WTC11 (cell line): ENCODE measurements at regions not wholly inside any gene's neighbourhood (a gene's known extent, or its start where the extent isn't known, plus 50 kb on each side); places are given as distances from the start of the nearest gene placed in this dataset.
"Not testable (repeated sequence)": the region's sequence is repeated elsewhere in the genome, so short reads cannot be mapped to it uniquely, and the experiment has no call there.

Experiments
- ATAC-seq: fragments of 200-7000 bp; cut with Tn5 transposase; 2 replicates; pipeline ENCODE4 v1.10.0; 2021; ENCODE audit warnings: mild to moderate bottlenecking, moderate library complexity
- CTCF ChIA-PET: fragments of 300-600 bp; sonication (Branson Sonifier 250); formaldehyde crosslinking; loops from one replicate; lab custom pipeline; 2021; ENCODE audit warnings: antibody characterized with exemption; lab: Charles Lee
- POLR2A ChIA-PET: fragments of 350-600 bp; sonication (Branson Sonifier 250); formaldehyde crosslinking; loops from one replicate; lab custom pipeline; 2021; ENCODE audit warnings: antibody characterized with exemption; lab: Charles Lee
- DNase-seq: peaks from one replicate; pipeline ENCODE4 v3.0.0; 2021; ENCODE audit warnings: low spot score
- H3K27ac Mint-ChIP-seq: 2 replicates; pipeline ENCODE4 v1.8.0; 2021; ENCODE audit warnings: mixed read lengths
- H3K27me3 Mint-ChIP-seq: 2 replicates; pipeline ENCODE4 v1.8.0; 2021; ENCODE audit warnings: low read depth, mild to moderate bottlenecking, moderate library complexity, mixed read lengths
- H3K36me3 Mint-ChIP-seq: 2 replicates; pipeline ENCODE4 v1.8.0; 2021; ENCODE audit warnings: mixed read lengths
- H3K4me1 Mint-ChIP-seq: 2 replicates; pipeline ENCODE4 v1.8.0; 2022; ENCODE audit warnings: mixed read lengths
- H3K4me3 Mint-ChIP-seq: 2 replicates; pipeline ENCODE4 v1.8.0; 2021; ENCODE audit warnings: mild to moderate bottlenecking, moderate library complexity, mixed read lengths
- H3K9me3 Mint-ChIP-seq: 2 replicates; pipeline ENCODE4 v1.8.0; 2021; ENCODE audit warnings: mixed read lengths
- CBFB ChIP-seq: sonication (generic); formaldehyde crosslinking; IDR thresholded peaks from 2 replicates; pipeline ENCODE4 v1.8.1; 2022; ENCODE audit warnings: mild to moderate bottlenecking, low read depth, missing genetic modification reagents
- CREB1 ChIP-seq: sonication (generic); formaldehyde crosslinking; IDR thresholded peaks from 2 replicates; pipeline ENCODE4 v1.8.0; 2023; ENCODE audit warnings: mild to moderate bottlenecking, missing genetic modification reagents
- ERG ChIP-seq: fragments of 250-450 bp; sonication (Bioruptor Pico); IDR thresholded peaks from 2 replicates; pipeline ENCODE4 v1.8.0; 2021; ENCODE audit warnings: mild to moderate bottlenecking
- IRF2 ChIP-seq: sonication (generic); formaldehyde crosslinking; IDR thresholded peaks from 2 replicates; pipeline ENCODE4 v1.8.0; 2022; ENCODE audit warnings: low read depth, missing genetic modification reagents, borderline replicate concordance
- JUN ChIP-seq: sonication (generic); formaldehyde crosslinking; IDR thresholded peaks from 2 replicates; pipeline ENCODE4 v1.8.0; 2023; ENCODE audit warnings: mild to moderate bottlenecking, missing genetic modification reagents
- NR2C2 ChIP-seq: sonication (generic); formaldehyde crosslinking; IDR thresholded peaks from 2 replicates; pipeline ENCODE4 v1.8.0; 2022; ENCODE audit warnings: mild to moderate bottlenecking, missing genetic modification reagents
- TCF7 ChIP-seq: sonication (generic); formaldehyde crosslinking; IDR thresholded peaks from 2 replicates; pipeline ENCODE4 v1.8.0; 2022; ENCODE audit warnings: mild to moderate bottlenecking, low read depth, missing genetic modification reagents, moderate library complexity
- TP53 ChIP-seq: sonication (generic); formaldehyde crosslinking; IDR thresholded peaks from 2 replicates; pipeline ENCODE4 v1.8.1; 2023; ENCODE audit warnings: mild to moderate bottlenecking, missing genetic modification reagents
- USF1 ChIP-seq: sonication (generic); formaldehyde crosslinking; IDR thresholded peaks from 2 replicates; pipeline ENCODE4 v1.8.0; 2022; ENCODE audit warnings: mild to moderate bottlenecking, missing genetic modification reagents
- USF2 ChIP-seq: sonication (generic); formaldehyde crosslinking; IDR thresholded peaks from 2 replicates; pipeline ENCODE4 v1.8.1; 2023; ENCODE audit warnings: mild to moderate bottlenecking, missing genetic modification reagents, moderate library complexity
- ZNF121 ChIP-seq: sonication (generic); formaldehyde crosslinking; IDR thresholded peaks from 2 replicates; pipeline ENCODE4 v1.8.0; 2023; ENCODE audit warnings: missing genetic modification reagents
- ZNF423 ChIP-seq: fragments of 250-450 bp; sonication (Bioruptor Pico); IDR thresholded peaks from 2 replicates; pipeline ENCODE4 v2.1.2; 2022; ENCODE audit warnings: mild to moderate bottlenecking, moderate library complexity
- TF ChIP-seq, protein P1 (sequence below): sonication (generic); formaldehyde crosslinking; IDR thresholded peaks from 2 replicates; pipeline ENCODE4 v1.8.1; 2022; ENCODE audit warnings: mild to moderate bottlenecking, moderate library complexity, missing genetic modification reagents
- TF ChIP-seq, protein P2 (sequence below): sonication (generic); formaldehyde crosslinking; IDR thresholded peaks from 2 replicates; pipeline ENCODE4 v1.8.0; 2023; ENCODE audit warnings: missing genetic modification reagents, mild to moderate bottlenecking, borderline replicate concordance
- TF ChIP-seq, protein P3 (sequence below): sonication (generic); formaldehyde crosslinking; conservative IDR thresholded peaks from 2 replicates; pipeline ENCODE4 v1.8.1; 2022; ENCODE audit warnings: mild to moderate bottlenecking, missing genetic modification reagents

DNA sequence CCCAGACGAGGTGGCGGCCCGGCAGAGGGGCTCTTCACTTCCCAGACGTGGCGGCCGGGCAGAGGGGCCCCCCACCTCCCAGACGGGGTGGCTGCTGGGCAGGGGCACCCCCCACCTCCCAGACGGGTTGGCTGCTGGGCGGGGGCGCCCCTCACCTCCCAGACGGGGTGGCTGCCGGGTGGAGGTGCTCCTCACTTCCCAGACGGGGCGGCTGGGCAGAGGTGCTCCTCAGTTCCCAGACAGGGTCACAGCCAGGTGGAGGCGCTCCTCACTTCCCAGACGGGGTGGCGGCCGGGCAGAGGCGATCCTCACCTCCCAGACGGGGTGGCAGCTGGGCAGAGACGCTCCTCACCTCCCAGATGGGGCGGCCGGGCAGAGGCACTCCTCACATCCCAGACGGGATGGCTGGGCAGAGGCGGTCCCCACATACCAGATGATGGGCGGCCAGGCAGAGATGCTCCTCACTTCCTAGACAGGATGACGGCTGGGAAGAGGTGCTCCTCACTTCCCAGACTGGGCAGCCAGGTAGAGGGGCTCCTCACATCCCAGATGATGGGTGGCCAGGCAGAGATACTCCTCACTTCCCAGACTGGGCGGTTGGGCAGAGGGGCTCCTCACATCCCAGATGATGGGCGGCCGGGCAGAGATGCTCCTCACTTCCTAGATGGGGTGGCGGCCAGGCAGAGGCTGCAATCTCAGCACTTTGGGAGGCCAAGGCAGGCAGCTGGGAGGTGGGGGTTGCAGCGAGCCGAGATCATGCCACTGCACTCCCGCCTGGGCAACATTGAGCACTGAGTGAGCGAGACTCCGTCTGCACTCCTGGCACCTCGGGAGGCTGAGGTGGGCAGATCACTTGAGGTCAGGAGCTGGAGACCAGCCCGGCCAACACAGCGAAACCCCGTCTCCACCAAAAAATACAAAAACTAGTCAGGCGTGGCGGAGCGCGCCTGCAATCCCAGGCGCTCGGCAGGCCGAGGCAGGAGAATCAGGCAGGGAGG lies 391.6 kb upstream of the CYLC2 start:
- H3K4me1 Mint-ChIP-seq, CTCF ChIA-PET, H3K27ac Mint-ChIP-seq, ATAC-seq, H3K27me3 Mint-ChIP-seq, DNase-seq, H3K4me3 Mint-ChIP-seq, POLR2A ChIA-PET: not testable (repeated sequence)
- Mint-ChIP-seq H3K9me3 (peaks cover 70% of the 10 kb centered on the region), H3K36me3 (peaks cover 39% of the 10 kb centered on the region)

GRCh38 chr9:102594241-102594640 lies 400.9 kb upstream of the CYLC2 start:
- CTCF ChIA-PET = no interaction called here
- H3K4me1 Mint-ChIP-seq = no peaks in the 10 kb centered on the region

DNA sequence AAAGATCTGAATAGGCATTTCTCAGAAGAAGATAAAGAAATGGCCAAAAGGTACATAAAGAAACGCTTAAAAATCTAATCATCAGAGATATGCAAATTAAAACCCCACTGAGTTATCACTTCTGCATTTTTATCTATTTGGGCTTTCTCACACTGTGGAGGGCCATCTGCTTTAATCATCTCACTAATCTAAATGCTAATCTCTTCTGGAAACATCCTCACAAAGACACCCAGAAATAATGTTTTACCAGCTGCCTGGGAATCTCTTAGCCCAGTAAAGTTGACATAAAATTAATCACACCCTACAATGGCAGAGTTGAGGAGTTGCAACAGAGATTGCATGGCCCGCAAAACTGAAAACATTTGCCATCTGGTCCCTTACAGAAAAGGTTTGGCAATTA lies 407.9 kb upstream of the CYLC2 start:
- CTCF ChIA-PET = no interaction called here
- no peak for DNase-seq
- POLR2A ChIA-PET = no interaction called here
- no peaks in the 10 kb centered on the region for H3K36me3 Mint-ChIP-seq
- no peaks in the 10 kb centered on the region for H3K9me3 Mint-ChIP-seq
- ATAC-seq = no peak
- no peak overlapping the region for H3K4me3 Mint-ChIP-seq
- no peak overlapping the region for H3K27ac Mint-ChIP-seq
- no peaks in the 10 kb centered on the region for H3K27me3 Mint-ChIP-seq
- H3K4me1 Mint-ChIP-seq = peaks cover 4% of the 10 kb centered on the region; the same call in 1 of the 2 replicates
- TF ChIP-seq, protein P1, sequence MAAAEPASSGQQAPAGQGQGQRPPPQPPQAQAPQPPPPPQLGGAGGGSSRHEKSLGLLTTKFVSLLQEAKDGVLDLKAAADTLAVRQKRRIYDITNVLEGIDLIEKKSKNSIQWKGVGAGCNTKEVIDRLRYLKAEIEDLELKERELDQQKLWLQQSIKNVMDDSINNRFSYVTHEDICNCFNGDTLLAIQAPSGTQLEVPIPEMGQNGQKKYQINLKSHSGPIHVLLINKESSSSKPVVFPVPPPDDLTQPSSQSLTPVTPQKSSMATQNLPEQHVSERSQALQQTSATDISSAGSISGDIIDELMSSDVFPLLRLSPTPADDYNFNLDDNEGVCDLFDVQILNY (CRISPR knock-in tag) = no peak
- TF ChIP-seq, protein P2, sequence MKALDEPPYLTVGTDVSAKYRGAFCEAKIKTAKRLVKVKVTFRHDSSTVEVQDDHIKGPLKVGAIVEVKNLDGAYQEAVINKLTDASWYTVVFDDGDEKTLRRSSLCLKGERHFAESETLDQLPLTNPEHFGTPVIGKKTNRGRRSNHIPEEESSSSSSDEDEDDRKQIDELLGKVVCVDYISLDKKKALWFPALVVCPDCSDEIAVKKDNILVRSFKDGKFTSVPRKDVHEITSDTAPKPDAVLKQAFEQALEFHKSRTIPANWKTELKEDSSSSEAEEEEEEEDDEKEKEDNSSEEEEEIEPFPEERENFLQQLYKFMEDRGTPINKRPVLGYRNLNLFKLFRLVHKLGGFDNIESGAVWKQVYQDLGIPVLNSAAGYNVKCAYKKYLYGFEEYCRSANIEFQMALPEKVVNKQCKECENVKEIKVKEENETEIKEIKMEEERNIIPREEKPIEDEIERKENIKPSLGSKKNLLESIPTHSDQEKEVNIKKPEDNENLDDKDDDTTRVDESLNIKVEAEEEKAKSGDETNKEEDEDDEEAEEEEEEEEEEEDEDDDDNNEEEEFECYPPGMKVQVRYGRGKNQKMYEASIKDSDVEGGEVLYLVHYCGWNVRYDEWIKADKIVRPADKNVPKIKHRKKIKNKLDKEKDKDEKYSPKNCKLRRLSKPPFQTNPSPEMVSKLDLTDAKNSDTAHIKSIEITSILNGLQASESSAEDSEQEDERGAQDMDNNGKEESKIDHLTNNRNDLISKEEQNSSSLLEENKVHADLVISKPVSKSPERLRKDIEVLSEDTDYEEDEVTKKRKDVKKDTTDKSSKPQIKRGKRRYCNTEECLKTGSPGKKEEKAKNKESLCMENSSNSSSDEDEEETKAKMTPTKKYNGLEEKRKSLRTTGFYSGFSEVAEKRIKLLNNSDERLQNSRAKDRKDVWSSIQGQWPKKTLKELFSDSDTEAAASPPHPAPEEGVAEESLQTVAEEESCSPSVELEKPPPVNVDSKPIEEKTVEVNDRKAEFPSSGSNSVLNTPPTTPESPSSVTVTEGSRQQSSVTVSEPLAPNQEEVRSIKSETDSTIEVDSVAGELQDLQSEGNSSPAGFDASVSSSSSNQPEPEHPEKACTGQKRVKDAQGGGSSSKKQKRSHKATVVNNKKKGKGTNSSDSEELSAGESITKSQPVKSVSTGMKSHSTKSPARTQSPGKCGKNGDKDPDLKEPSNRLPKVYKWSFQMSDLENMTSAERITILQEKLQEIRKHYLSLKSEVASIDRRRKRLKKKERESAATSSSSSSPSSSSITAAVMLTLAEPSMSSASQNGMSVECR (CRISPR knock-in tag) = no peak
- TF ChIP-seq IRF2 (no peak), CREB1 (CRISPR knock-in tag) (no peak), ZNF423 (no peak), CBFB (CRISPR knock-in tag) (no peak)

More at GRCh38 chr9:102594241-102594640, 400.9 kb upstream of the CYLC2 start:
- Mint-ChIP-seq H3K9me3 (peaks cover 33% of the 10 kb centered on the region), H3K27me3 (no peaks in the 10 kb centered on the region), H3K36me3 (peaks cover 2% of the 10 kb centered on the region), H3K4me3 (no peak overlapping the region), H3K27ac (no peak overlapping the region)
- ATAC-seq = no peak
- DNase-seq = no peak
- no peak for TF ChIP-seq USF1 (CRISPR knock-in tag)
- TF ChIP-seq JUN (CRISPR knock-in tag) = no peak
- TF ChIP-seq TP53 = no peak
- no peak for TF ChIP-seq USF2 (CRISPR knock-in tag)
- TF ChIP-seq ERG (CRISPR knock-in tag) = no peak
- TF ChIP-seq, protein P1 (CRISPR knock-in tag) = no peak
- no peak for TF ChIP-seq ZNF121 (CRISPR knock-in tag)
- TF ChIP-seq, protein P3, sequence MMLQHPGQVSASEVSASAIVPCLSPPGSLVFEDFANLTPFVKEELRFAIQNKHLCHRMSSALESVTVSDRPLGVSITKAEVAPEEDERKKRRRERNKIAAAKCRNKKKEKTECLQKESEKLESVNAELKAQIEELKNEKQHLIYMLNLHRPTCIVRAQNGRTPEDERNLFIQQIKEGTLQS (CRISPR knock-in tag) = no peak
- TF ChIP-seq NR2C2 (CRISPR knock-in tag) = no peak
- TF ChIP-seq TCF7 = no peak
- POLR2A ChIA-PET = no interaction called here
